Activated CD4-positive, alpha-beta T cell treated with anti-CD3 and anti-CD28 coated beads for 48 hours (primary cell): ENCODE measurements at regions not wholly inside any gene's neighbourhood (a gene's known extent, or its start where the extent isn't known, plus 50 kb on each side); places are given as distances from the start of the nearest gene placed in this dataset.

Experiments
- DNase-seq: peaks from one replicate; pipeline ENCODE4 v3.0.0-alpha.2; 2020

- no peak for DNase-seq
Observed at GRCh38 chr20:17138237-17138636, 88.6 kb upstream of the PCSK2 start.

- DNase-seq = no peak
Observed at GRCh38 chr20:17140894-17141293, 85.9 kb upstream of the PCSK2 start.

GRCh38 chr20:17141568-17141967 lies 85.3 kb upstream of the PCSK2 start:
- DNase-seq = no peak

GRCh38 chr20:17142666-17143065 lies 84.2 kb upstream of the PCSK2 start:
- DNase-seq = no peak

GRCh38 chr20:17150858-17151257 lies 76.0 kb upstream of the PCSK2 start:
- DNase-seq = no peak

- no peak for DNase-seq
Observed at GRCh38 chr20:17155401-17155800, 71.4 kb upstream of the PCSK2 start.

- DNase-seq = no peak
Observed at GRCh38 chr20:17158701-17159100, 68.1 kb upstream of the PCSK2 start.

- no peak for DNase-seq
Observed at GRCh38 chr20:17161673-17162481, 65.0 kb upstream of the PCSK2 start.

- no peak for DNase-seq
Observed at GRCh38 chr20:17168026-17168612, 58.7 kb upstream of the PCSK2 start.

- DNase-seq = no peak
Observed at GRCh38 chr20:17169585-17170136, 57.2 kb upstream of the PCSK2 start.

GRCh38 chr20:17171746-17172280 lies 55.0 kb upstream of the PCSK2 start:
- DNase-seq = no peak

- no peak for DNase-seq
Observed at GRCh38 chr20:17172836-17173516, 53.9 kb upstream of the PCSK2 start.
